ENCODE measurements at regions not wholly inside any gene's neighbourhood (a gene's known extent, or its start where the extent isn't known, plus 50 kb on each side); places are given as distances from the start of the nearest gene placed in this dataset.

DNA sequence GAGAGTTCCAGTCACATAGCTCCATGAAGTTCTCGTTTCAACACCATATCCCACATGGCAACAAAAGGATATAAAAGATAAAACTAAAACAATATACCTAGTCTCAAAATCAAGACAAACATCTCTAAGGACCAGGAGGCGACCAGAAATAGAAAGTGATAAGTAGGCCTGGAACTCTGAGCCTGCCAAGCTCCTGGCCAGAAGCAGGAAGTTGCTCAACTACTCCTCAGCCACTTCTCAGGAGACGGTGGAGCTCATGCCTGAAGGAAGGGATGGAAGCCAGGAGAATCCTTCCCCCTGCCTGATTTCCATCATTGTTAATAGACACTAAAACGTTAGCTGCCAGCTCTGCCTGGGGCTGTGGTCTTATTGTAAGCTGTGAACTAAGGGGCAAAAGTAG is 94.7 kb downstream of the DISP1 start:
- H3K4me1 ChIP-seq (ENCODE audit: insufficient read depth, low read length), result peaks cover 45% of the 10 kb centered on the region
- TF ChIP-seq CTCF (IDR thresholded peaks at IDR 0.05; ENCODE audit: extremely low read depth, low read depth, low read length), result no peak
- no peaks in the 10 kb centered on the region for H4K20me1 ChIP-seq (ENCODE audit: insufficient read depth, low read length)
- H2AFZ ChIP-seq (ENCODE audit: low read length), result peak overlapping the region; percentile 79
- DNase-seq (ENCODE audit: insufficient read length, low spot score, missing footprints), result peak; percentile 38
- no peaks in the 10 kb centered on the region for H3K27me3 ChIP-seq (ENCODE audit: insufficient read depth, low read length)
- H3K36me3 ChIP-seq (ENCODE audit: insufficient read depth, low read length), result no peaks in the 10 kb centered on the region
- peak overlapping the region; percentile 20 for H3K4me2 ChIP-seq (ENCODE audit: insufficient read depth, low read length)
- peak overlapping the region; percentile 69 for H3K27ac ChIP-seq (ENCODE audit: low read depth, low read length)
- H3K79me2 ChIP-seq (ENCODE audit: insufficient read depth, low read length), result no peaks in the 10 kb centered on the region
- no peak overlapping the region for H3K4me3 ChIP-seq (ENCODE audit: insufficient read depth, low read length)
- no peaks in the 10 kb centered on the region for H3K9me3 ChIP-seq (ENCODE audit: low read depth, low read length)

DNA sequence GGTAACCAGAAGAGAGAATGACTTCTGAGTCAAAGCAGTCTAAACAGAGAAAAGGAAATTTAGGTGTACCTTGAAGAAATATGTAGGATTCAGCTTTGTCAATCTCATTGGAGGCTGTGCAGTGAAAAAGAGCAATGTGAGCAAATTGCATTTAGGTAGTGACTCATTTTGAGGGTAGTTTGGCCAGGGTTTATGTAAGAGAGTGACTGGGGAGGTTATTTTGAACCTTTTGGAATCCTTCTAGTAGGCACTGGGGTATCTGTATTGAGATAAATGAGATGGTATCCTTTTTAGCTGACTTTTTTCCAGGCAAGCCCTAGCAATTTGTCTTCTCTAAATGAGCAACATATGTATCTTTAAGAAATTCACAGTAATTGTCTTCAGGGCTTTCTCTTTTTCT is 95.9 kb downstream of the DISP1 start:
- Histone ChIP-seq H3K27me3 (ENCODE audit: insufficient read depth, low read length) (no peaks in the 10 kb centered on the region), H4K20me1 (ENCODE audit: insufficient read depth, low read length) (no peaks in the 10 kb centered on the region), H3K4me2 (ENCODE audit: insufficient read depth, low read length) (no peak overlapping the region), H3K79me2 (ENCODE audit: insufficient read depth, low read length) (no peaks in the 10 kb centered on the region), H3K4me1 (ENCODE audit: insufficient read depth, low read length) (peaks cover 53% of the 10 kb centered on the region), H3K36me3 (ENCODE audit: insufficient read depth, low read length) (no peaks in the 10 kb centered on the region), H3K9me3 (ENCODE audit: low read depth, low read length) (no peaks in the 10 kb centered on the region), H3K27ac (ENCODE audit: low read depth, low read length) (peak overlapping the region; percentile 69), H3K4me3 (ENCODE audit: insufficient read depth, low read length) (no peak overlapping the region), H2AFZ (ENCODE audit: low read length) (no peak overlapping the region)
- TF ChIP-seq CTCF (IDR thresholded peaks at IDR 0.05; ENCODE audit: extremely low read depth, low read depth, low read length), result no peak
- DNase-seq (ENCODE audit: insufficient read length, low spot score, missing footprints), result no peak

GRCh38 chr1:222911866-222912265 is 97.0 kb downstream of the DISP1 start:
- no peaks in the 10 kb centered on the region for H3K36me3 ChIP-seq (ENCODE audit: insufficient read depth, low read length)
- H3K4me1 ChIP-seq (ENCODE audit: insufficient read depth, low read length), result peaks cover 53% of the 10 kb centered on the region
- H3K9me3 ChIP-seq (ENCODE audit: low read depth, low read length), result peaks cover under 1% of the 10 kb centered on the region
- H3K4me3 ChIP-seq (ENCODE audit: insufficient read depth, low read length), result no peak overlapping the region
- H4K20me1 ChIP-seq (ENCODE audit: insufficient read depth, low read length), result no peaks in the 10 kb centered on the region
- H3K4me2 ChIP-seq (ENCODE audit: insufficient read depth, low read length), result peak overlapping the region; percentile 16
- peak; percentile 32 for DNase-seq (ENCODE audit: insufficient read length, low spot score, missing footprints)
- no peak for TF ChIP-seq CTCF (IDR thresholded peaks at IDR 0.05; ENCODE audit: extremely low read depth, low read depth, low read length)
- no peaks in the 10 kb centered on the region for H3K27me3 ChIP-seq (ENCODE audit: insufficient read depth, low read length)
- no peak overlapping the region for H2AFZ ChIP-seq (ENCODE audit: low read length)
- H3K27ac ChIP-seq (ENCODE audit: low read depth, low read length), result peak overlapping the region; percentile 69
- H3K79me2 ChIP-seq (ENCODE audit: insufficient read depth, low read length), result no peaks in the 10 kb centered on the region

GRCh38 chr1:222912730-222913129 is 97.9 kb downstream of the DISP1 start:
- no peaks in the 10 kb centered on the region for H4K20me1 ChIP-seq (ENCODE audit: insufficient read depth, low read length)
- no peak for TF ChIP-seq CTCF (IDR thresholded peaks at IDR 0.05; ENCODE audit: extremely low read depth, low read depth, low read length)
- no peak overlapping the region for H3K4me3 ChIP-seq (ENCODE audit: insufficient read depth, low read length)
- H3K36me3 ChIP-seq (ENCODE audit: insufficient read depth, low read length), result no peaks in the 10 kb centered on the region
- DNase-seq (ENCODE audit: insufficient read length, low spot score, missing footprints), result no peak
- no peaks in the 10 kb centered on the region for H3K79me2 ChIP-seq (ENCODE audit: insufficient read depth, low read length)
- H3K4me1 ChIP-seq (ENCODE audit: insufficient read depth, low read length), result peaks cover 53% of the 10 kb centered on the region
- H2AFZ ChIP-seq (ENCODE audit: low read length), result no peak overlapping the region
- H3K4me2 ChIP-seq (ENCODE audit: insufficient read depth, low read length), result no peak overlapping the region
- peaks cover 6% of the 10 kb centered on the region for H3K9me3 ChIP-seq (ENCODE audit: low read depth, low read length)
- H3K27me3 ChIP-seq (ENCODE audit: insufficient read depth, low read length), result no peaks in the 10 kb centered on the region
- H3K27ac ChIP-seq (ENCODE audit: low read depth, low read length), result peak overlapping the region; percentile 69
